Cardiac muscle cell (in vitro differentiated cells and primary cell): ENCODE measurements at regions not wholly inside any gene's neighbourhood (a gene's known extent, or its start where the extent isn't known, plus 50 kb on each side); places are given as distances from the start of the nearest gene placed in this dataset.

Source experiments
- DNase-seq, 2 donors: peaks; one replicate each; pipeline versions ENCODE4 v3.0.0 to v3.0.0-alpha.2; 2010 to 2017; ENCODE audit warnings: low read depth in 1 of 2, low spot score in 1 of 2
- H3K27ac ChIP-seq: fragments of 200-600 bp; sonication (generic); 2 replicates; pipeline ENCODE4 v1.5.1; 2016
- H3K27me3 ChIP-seq: fragments of 200-600 bp; sonication (generic); 2 replicates; pipeline ENCODE4 v1.6.0; 2016; ENCODE audit warnings: control low read depth
- H3K36me3 ChIP-seq: fragments of 200-600 bp; sonication (generic); 2 replicates; pipeline ENCODE4 v1.5.1; 2016; ENCODE audit warnings: control low read depth
- H3K4me1 ChIP-seq: fragments of 200-600 bp; sonication (generic); 2 replicates; pipeline ENCODE4 v1.8.1; 2017; ENCODE audit warnings: low read depth, mild to moderate bottlenecking, mixed run types
- H3K4me3 ChIP-seq: fragments of 200-600 bp; sonication (generic); 2 replicates; pipeline ENCODE4 v1.5.1; 2016; ENCODE audit warnings: mild to moderate bottlenecking
- H3K9me3 ChIP-seq: fragments of 200-600 bp; sonication (generic); 2 replicates; pipeline ENCODE4 v1.5.1; 2017; ENCODE audit warnings: low read depth, mild to moderate bottlenecking, control low read depth
- TF ChIP-seq, protein P1 (sequence below): IDR thresholded peaks from 2 replicates; pipeline ENCODE4 v1.5.1; 2012; ENCODE audit warnings: low read depth, mild to moderate bottlenecking, low read length

DNA sequence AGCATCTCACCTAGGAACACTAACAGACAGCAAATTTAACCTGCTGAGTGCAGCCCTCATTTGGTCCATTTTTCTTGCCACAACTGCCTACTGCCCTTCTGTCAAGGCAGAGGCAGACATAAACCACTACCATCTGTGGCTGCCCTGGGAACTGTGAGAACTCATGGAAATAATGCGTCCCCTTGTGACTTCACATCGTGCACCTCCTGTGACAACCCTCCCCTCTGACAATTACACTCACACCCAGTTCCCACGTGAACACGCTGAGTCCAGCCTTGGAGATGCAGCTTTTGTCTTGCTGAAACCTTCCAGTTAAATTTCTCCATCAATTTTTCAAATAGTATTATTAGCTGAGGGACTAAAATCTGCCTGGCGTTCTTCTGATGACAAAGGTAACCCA is 193.1 kb upstream of the KLF14 start:
- Histone ChIP-seq H3K9me3 (no peaks in the 10 kb centered on the region), H3K4me3 (no peak overlapping the region), H3K27me3 (no peaks in the 10 kb centered on the region), H3K36me3 (no peaks in the 10 kb centered on the region), H3K4me1 (no peaks in the 10 kb centered on the region), H3K27ac (no peak overlapping the region)
- DNase-seq, result no peak
- TF ChIP-seq, protein P1, sequence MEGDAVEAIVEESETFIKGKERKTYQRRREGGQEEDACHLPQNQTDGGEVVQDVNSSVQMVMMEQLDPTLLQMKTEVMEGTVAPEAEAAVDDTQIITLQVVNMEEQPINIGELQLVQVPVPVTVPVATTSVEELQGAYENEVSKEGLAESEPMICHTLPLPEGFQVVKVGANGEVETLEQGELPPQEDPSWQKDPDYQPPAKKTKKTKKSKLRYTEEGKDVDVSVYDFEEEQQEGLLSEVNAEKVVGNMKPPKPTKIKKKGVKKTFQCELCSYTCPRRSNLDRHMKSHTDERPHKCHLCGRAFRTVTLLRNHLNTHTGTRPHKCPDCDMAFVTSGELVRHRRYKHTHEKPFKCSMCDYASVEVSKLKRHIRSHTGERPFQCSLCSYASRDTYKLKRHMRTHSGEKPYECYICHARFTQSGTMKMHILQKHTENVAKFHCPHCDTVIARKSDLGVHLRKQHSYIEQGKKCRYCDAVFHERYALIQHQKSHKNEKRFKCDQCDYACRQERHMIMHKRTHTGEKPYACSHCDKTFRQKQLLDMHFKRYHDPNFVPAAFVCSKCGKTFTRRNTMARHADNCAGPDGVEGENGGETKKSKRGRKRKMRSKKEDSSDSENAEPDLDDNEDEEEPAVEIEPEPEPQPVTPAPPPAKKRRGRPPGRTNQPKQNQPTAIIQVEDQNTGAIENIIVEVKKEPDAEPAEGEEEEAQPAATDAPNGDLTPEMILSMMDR, result no peak

DNA sequence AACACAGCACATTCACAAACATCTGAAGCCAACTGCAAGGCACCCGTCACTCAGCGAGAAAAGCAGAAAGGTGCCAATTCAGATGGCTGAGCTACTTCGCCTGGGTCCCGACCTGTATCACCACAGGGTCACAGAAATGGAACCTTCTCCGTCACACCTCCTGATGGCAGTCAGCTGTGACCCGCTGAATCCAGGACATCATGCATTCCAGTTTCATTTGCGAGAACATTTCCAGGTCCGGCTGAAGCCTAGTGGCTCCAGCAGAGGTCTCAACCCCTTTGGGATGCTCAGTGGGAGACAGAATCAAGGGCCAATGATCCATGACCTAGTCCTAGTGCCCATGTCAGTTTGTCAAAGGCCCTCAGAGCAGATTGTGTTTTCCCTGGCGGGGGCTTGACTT is 193.6 kb upstream of the KLF14 start:
- no peaks in the 10 kb centered on the region for H3K36me3 ChIP-seq
- no peak overlapping the region for H3K4me3 ChIP-seq
- no peak for DNase-seq
- no peaks in the 10 kb centered on the region for H3K4me1 ChIP-seq
- H3K27ac ChIP-seq, result no peak overlapping the region
- TF ChIP-seq, protein P1, result no peak
- no peaks in the 10 kb centered on the region for H3K27me3 ChIP-seq
- no peaks in the 10 kb centered on the region for H3K9me3 ChIP-seq

DNA sequence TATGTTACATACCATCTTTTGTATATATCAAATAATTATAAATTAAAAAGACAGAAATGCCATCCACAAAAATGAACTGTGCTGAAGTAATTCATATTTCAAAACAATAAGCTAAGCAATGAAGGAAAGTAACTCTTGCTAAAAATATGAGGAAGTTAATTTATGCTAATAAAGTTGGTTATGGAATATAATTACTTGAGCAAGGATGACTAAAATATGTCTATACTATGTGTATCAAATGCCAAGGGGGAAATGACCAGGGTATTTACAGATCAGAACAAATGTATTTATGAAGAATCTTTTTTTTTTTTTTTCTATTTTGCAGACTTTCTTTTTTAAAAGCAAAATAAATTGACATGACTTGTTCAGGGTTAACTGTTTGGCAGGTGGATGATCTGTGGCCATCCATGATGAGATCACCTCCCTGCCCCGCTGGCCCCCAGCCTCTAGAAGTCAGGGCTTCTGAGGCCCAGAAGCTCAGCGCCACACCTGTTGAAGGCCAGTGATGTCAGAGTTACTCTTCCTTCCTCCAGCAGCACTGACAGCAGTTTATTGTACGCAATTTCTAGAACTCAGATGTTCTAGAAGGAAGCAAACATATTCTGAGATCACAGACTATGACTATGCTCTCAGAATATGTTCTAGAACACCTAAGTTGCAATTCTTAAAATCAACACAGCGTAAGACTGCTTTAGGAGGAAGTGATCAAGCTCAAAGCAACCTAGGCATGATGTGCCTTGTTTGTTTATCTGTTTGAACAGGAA is 196.1 kb upstream of the KLF14 start:
- no peaks in the 10 kb centered on the region for H3K9me3 ChIP-seq
- H3K27me3 ChIP-seq, result no peaks in the 10 kb centered on the region
- H3K4me1 ChIP-seq, result no peaks in the 10 kb centered on the region
- H3K27ac ChIP-seq, result no peak overlapping the region
- DNase-seq, result no peak
- H3K36me3 ChIP-seq, result no peaks in the 10 kb centered on the region
- no peak overlapping the region for H3K4me3 ChIP-seq
- TF ChIP-seq, protein P1, result no peak

DNA sequence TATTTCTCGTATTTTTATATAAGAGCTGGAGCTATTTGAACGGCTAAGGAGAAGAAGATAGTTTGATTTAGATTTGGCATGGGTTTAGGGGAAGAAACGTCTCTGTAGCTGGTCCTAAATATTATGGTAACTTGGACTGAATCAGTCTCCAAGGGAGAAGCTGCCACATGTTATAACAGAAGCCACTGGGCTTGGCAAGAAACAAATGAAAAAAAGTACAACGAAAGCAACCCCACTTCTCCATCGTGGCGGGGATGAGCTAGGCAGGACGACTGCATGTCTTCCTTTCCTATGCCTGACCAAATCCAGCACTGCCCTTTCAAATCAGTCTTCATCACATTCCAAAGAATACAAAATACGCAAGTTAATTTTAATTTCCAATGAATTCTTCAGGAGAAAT is 196.7 kb upstream of the KLF14 start:
- no peaks in the 10 kb centered on the region for H3K4me1 ChIP-seq
- H3K27ac ChIP-seq, result no peak overlapping the region
- H3K4me3 ChIP-seq, result no peak overlapping the region
- H3K27me3 ChIP-seq, result no peaks in the 10 kb centered on the region
- H3K9me3 ChIP-seq, result no peaks in the 10 kb centered on the region
- H3K36me3 ChIP-seq, result no peaks in the 10 kb centered on the region
- no peak for DNase-seq
- TF ChIP-seq, protein P1, result no peak

DNA sequence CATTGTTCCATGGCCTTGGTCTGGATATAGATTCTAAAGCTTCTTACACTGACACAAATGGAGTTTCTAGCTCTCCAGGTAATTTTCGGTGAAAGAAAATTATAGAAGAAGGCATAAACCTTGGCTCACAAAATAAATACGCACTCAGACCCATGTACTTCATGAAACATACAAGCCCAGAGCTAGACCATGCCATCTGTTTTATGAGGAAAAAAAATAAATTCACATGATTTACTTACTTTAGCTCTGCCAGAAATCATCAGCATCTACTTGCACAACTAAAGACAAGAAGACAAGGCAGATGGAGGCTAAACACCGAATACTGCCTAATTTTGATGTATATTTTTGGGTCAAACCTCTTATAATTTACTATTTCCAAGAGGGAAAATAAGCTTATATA is 197.4 kb upstream of the KLF14 start:
- Histone ChIP-seq H3K36me3 (no peaks in the 10 kb centered on the region), H3K4me3 (no peak overlapping the region), H3K4me1 (no peaks in the 10 kb centered on the region), H3K9me3 (no peaks in the 10 kb centered on the region), H3K27ac (no peak overlapping the region), H3K27me3 (no peaks in the 10 kb centered on the region)
- TF ChIP-seq, protein P1, result no peak
- no peak for DNase-seq
